Heart left ventricle (tissue), 13 donors: ENCODE measurements at regions not wholly inside any gene's neighbourhood (a gene's known extent, or its start where the extent isn't known, plus 50 kb on each side); places are given as distances from the start of the nearest gene placed in this dataset.
"Not testable (repeated sequence)": the region's sequence is repeated elsewhere in the genome, so short reads cannot be mapped to it uniquely, and the experiment has no call there.

Source experiments
- CTCF ChIP-seq, 12 donors: fragments of 200-600 bp; sonication (generic) in 4 of 12; IDR thresholded peaks; one replicate each; pipeline versions ENCODE4 v1.5.0 to v1.8.0; 2018 to 2022; ENCODE audit warnings: antibody characterized with exemption in 12 of 12, mild to moderate bottlenecking in 5 of 12
- POLR2A ChIP-seq, 2 donors: fragments of 450-650 bp; IDR thresholded peaks; one replicate each; pipeline ENCODE4 v1.6.1; 2017; ENCODE audit warnings: antibody characterized with exemption in 2 of 2, mild to moderate bottlenecking in 2 of 2, moderate library complexity in 2 of 2
- donor health status: ischemic (EF 13 %, LVEDD 7.1; RV severe dilation, severe dysfunction).
- donor health status: DM: no; HTN: yes; CAD: no.
- donor health status: DM: no; HTN: no; CAD: no.
- donor health status: ischemic (EF 25% LVEDD 6.9; RV normal size, moderate dysfunction).
- donor health status: ischemic (EF 25% LVEDD 5.7; RV mildly dilated, moderate dysfunction).
- donor health status: ischemic (EF 35%, LVEDD 5.7; RV mildly dilated, moderate dysfunction).
- donor health status: nonischemic (EF 11% LVEDD 7.7; RV severe dilation, severe dysfunction).
- donor health status: DM: yes; HTN: yes; CAD: no.
- donor health status: PGD.
- donor health status: ischemic (EF 29% LVEDD 5.4; RV normal size, mild dysfunction).
- donor health status: nonischemic (EF 23%, LVEDD 6.1; RV moderate dilation, normal function).

DNA sequence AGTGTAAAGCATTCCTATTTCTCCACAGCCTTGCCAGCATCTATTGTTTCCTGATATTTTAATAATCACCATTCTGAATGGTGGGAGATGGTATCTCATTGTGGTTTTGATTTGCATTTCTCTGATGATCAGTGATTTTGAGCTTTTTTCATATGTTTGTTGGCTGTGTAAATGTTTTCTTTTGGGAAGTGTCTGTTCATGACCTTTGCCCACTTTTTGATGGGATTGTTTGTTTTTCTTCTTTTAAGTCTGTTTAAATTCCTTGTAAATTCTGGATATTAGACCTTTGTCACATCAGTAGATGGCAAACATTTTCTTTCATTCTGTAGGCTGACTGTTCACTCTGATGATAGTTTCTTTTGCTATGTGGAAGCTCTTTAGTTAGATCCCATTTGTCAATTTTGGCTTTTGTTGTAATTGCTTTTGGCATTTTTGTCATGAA lies 461.5 kb upstream of the GCFC2 start:
- TF ChIP-seq CTCF, POLR2A (IDR thresholded peaks at IDR 0.05): not testable (repeated sequence)
